CD4-positive, alpha-beta T cell (primary cell): ENCODE measurements at regions not wholly inside any gene's neighbourhood (a gene's known extent, or its start where the extent isn't known, plus 50 kb on each side); places are given as distances from the start of the nearest gene placed in this dataset.
"Not testable (repeated sequence)": the region's sequence is repeated elsewhere in the genome, so short reads cannot be mapped to it uniquely, and the experiment has no call there.

Experiments
- ATAC-seq: fragments of 200-7000 bp; cut with Tn5 transposase; one replicate; pipeline ENCODE4 v1.10.0; 2022; ENCODE audit warnings: mild to moderate bottlenecking; ENCODE audit not compliant: poor library complexity
- CTCF ChIA-PET: fragments of 350-600 bp; sonication (Branson Sonifier 250); formaldehyde crosslinking; loops from one replicate; lab custom pipeline; 2021; ENCODE audit warnings: antibody characterized with exemption, inconsistent platforms; lab: Charles Lee
- POLR2A ChIA-PET: fragments of 350-600 bp; sonication (Branson Sonifier 250); formaldehyde crosslinking; loops from one replicate; lab custom pipeline; 2021; ENCODE audit warnings: antibody characterized with exemption, inconsistent platforms; lab: Charles Lee
- DNase-seq, 14 experiments: peaks; one replicate each; pipeline ENCODE4 v3.0.0-alpha.2; 2013 to 2020; ENCODE audit warnings: mixed read lengths in 2 of 14
- H3K27ac ChIP-seq, 2 donors: one replicate each; pipeline versions ENCODE4 v1.5.1 to v1.7.0; 2013; ENCODE audit warnings: low read length in 2 of 2, low read depth in 1 of 2, mild to moderate bottlenecking in 1 of 2
- H3K27me3 ChIP-seq, 2 experiments: 1 replicate in 1 of 2; 2 replicates in 1 of 2; pipeline versions ENCODE4 v1.6.1 to v1.7.0; 2013; ENCODE audit warnings: low read length in 2 of 2, control low read depth in 1 of 2, mild to moderate bottlenecking in 1 of 2, moderate library complexity in 1 of 2; ENCODE audit not compliant: insufficient read depth in 2 of 2, control insufficient read depth in 1 of 2
- H3K36me3 ChIP-seq: one replicate; pipeline ENCODE4 v1.6.1; 2013; ENCODE audit warnings: low read length, control low read depth; ENCODE audit not compliant: insufficient read depth
- H3K4me1 ChIP-seq: one replicate; pipeline ENCODE4 v1.6.1; 2013; ENCODE audit warnings: low read length, control low read depth; ENCODE audit not compliant: insufficient read depth
- H3K4me3 ChIP-seq: one replicate; pipeline ENCODE4 v1.5.1; 2013; ENCODE audit warnings: mild to moderate bottlenecking, low read length, moderate library complexity
- H3K9me3 ChIP-seq, 2 experiments: 1 replicate in 1 of 2; 2 replicates in 1 of 2; pipeline versions ENCODE4 v1.6.1 to v1.7.0; 2013; ENCODE audit warnings: low read length in 2 of 2, mild to moderate bottlenecking in 2 of 2, control low read depth in 1 of 2, moderate library complexity in 1 of 2; ENCODE audit not compliant: control insufficient read depth in 1 of 2, insufficient read depth in 1 of 2
- H3K27ac Mint-ChIP-seq: one replicate; pipeline ENCODE4 v1.8.0; 2020; ENCODE audit warnings: mixed read lengths
- H3K27me3 Mint-ChIP-seq: one replicate; pipeline ENCODE4 v1.8.0; 2021; ENCODE audit warnings: mixed read lengths
- H3K36me3 Mint-ChIP-seq: one replicate; pipeline ENCODE4 v1.8.0; 2021; ENCODE audit warnings: low read depth, mixed read lengths
- H3K4me1 Mint-ChIP-seq: one replicate; pipeline ENCODE4 v1.8.0; 2021; ENCODE audit warnings: low read depth, mixed read lengths
- H3K4me3 Mint-ChIP-seq: one replicate; pipeline ENCODE4 v1.8.0; 2020; ENCODE audit warnings: mild to moderate bottlenecking, mixed read lengths
- H3K9me3 Mint-ChIP-seq: one replicate; pipeline ENCODE4 v1.8.0; 2020; ENCODE audit warnings: mixed read lengths
- intact Hi-C, 2 experiments: fragments of 100-400 bp; cut with DNase I in 1 of 2; cut with micrococcal nuclease in 1 of 2; formaldehyde crosslinking; loops; one replicate each; pipeline versions ENCODE4 v1.15.1 to v1.9.0; 2023 to 2025; cut with DNase I, micrococcal nuclease
- TF ChIP-seq, protein P1 (sequence below): fragments of 200-600 bp; IDR thresholded peaks from one replicate; pipeline ENCODE4 v1.8.0; 2022; ENCODE audit warnings: antibody characterized with exemption, mild to moderate bottlenecking

GRCh38 chr13:21242236-21242635, 65.8 kb downstream of the MRPL57 start:
- Mint-ChIP-seq H3K27me3 (no peaks in the 10 kb centered on the region), H3K4me3 (no peak overlapping the region), H3K27ac (no peak overlapping the region), H3K36me3 (no peaks in the 10 kb centered on the region), H3K9me3 (no peaks in the 10 kb centered on the region), H3K4me1 (peaks cover 14% of the 10 kb centered on the region)
- intact Hi-C loops, result no loop called here
- TF ChIP-seq, protein P1, sequence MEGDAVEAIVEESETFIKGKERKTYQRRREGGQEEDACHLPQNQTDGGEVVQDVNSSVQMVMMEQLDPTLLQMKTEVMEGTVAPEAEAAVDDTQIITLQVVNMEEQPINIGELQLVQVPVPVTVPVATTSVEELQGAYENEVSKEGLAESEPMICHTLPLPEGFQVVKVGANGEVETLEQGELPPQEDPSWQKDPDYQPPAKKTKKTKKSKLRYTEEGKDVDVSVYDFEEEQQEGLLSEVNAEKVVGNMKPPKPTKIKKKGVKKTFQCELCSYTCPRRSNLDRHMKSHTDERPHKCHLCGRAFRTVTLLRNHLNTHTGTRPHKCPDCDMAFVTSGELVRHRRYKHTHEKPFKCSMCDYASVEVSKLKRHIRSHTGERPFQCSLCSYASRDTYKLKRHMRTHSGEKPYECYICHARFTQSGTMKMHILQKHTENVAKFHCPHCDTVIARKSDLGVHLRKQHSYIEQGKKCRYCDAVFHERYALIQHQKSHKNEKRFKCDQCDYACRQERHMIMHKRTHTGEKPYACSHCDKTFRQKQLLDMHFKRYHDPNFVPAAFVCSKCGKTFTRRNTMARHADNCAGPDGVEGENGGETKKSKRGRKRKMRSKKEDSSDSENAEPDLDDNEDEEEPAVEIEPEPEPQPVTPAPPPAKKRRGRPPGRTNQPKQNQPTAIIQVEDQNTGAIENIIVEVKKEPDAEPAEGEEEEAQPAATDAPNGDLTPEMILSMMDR, result no peak
- no peaks in the 10 kb centered on the region for H3K27me3 ChIP-seq
- H3K4me1 ChIP-seq, result no peaks in the 10 kb centered on the region
- ChIA-PET CTCF (no interaction called here), POLR2A (no interaction called here)
- no peaks in the 10 kb centered on the region for H3K9me3 ChIP-seq
- no peak for ATAC-seq
- no peak for DNase-seq
- no peak overlapping the region for H3K4me3 ChIP-seq
- H3K27ac ChIP-seq, result no peak overlapping the region
- no peaks in the 10 kb centered on the region for H3K36me3 ChIP-seq

DNA sequence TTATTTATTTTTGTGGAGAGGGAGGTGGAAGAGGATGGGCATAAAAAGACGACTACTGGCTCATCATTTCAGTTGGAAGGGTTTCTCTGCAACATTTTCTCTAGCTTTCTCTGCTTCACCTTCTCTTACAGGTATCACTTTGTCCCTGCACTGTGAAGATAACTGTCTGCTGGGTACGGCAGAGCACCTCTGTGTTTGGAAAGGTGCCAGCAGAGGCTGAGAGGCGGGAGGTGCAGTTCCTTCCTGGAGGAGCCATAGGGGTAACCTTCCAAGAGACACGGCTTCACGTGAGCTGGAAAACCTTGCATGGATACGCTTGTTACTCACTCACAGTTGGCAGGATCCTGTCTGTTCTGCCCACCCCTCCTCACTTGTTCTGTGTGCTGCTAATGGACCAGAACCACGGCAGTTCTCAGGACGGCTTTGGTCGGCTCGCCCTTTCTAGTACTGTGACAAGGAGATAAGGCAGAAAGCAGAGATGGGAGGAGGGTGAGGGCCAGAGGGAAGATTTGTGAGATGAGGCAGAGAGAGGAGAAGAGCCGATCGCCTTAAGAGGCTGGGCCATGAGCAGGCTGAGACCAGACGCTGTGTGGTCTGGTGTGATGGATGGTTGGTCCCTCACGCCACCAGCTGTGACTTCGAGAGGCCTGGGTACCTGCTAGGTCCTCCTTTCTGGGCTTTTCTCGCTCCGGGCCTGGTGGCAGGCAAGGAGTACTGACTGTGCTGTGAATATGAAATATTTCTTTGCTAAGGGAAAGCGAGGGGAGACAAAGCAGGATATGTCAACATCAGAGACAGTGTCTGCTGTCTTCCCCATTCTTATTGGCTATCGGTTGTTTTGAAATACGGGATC, 66.8 kb downstream of the MRPL57 start:
- POLR2A ChIA-PET, result no interaction called here
- H3K36me3 ChIP-seq, result no peaks in the 10 kb centered on the region
- TF ChIP-seq, protein P1, result no peak
- no peak overlapping the region for H3K27ac Mint-ChIP-seq
- H3K4me1 Mint-ChIP-seq, result peaks cover 14% of the 10 kb centered on the region
- ATAC-seq, result no peak
- H3K4me1 ChIP-seq, result no peaks in the 10 kb centered on the region
- H3K36me3 Mint-ChIP-seq, result no peaks in the 10 kb centered on the region
- H3K9me3 ChIP-seq, result no peaks in the 10 kb centered on the region
- no peaks in the 10 kb centered on the region for H3K27me3 ChIP-seq
- DNase-seq, result peak in 1 of 14 experiments; percentile 10
- no peaks in the 10 kb centered on the region for H3K27me3 Mint-ChIP-seq
- no peak overlapping the region for H3K27ac ChIP-seq
- intact Hi-C loops, result no loop called here
- H3K9me3 Mint-ChIP-seq, result no peaks in the 10 kb centered on the region
- no peak overlapping the region for H3K4me3 ChIP-seq
- no peak overlapping the region for H3K4me3 Mint-ChIP-seq
- CTCF ChIA-PET, result no interaction called here

DNA sequence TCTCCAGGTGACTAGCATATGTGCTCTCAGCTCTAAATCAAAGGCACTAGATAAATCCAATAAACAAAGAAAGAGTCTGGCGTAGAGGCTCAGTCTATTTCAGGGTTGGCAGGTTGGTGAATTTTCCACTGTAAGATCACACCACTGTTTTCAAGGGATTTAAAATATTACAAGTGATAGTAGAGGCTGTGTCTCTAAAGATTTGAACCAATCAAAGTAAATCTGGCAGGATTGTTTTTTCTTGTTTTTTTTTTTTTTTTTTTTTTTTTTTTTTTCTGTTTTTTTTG, 67.4 kb downstream of the MRPL57 start:
- H3K27ac ChIP-seq, H3K9me3 Mint-ChIP-seq, H3K27me3 ChIP-seq, H3K36me3 ChIP-seq, H3K36me3 Mint-ChIP-seq, H3K9me3 ChIP-seq, intact Hi-C loops, H3K4me1 ChIP-seq, CTCF ChIA-PET, H3K27me3 Mint-ChIP-seq, ATAC-seq, H3K4me3 Mint-ChIP-seq, DNase-seq, H3K4me3 ChIP-seq, POLR2A ChIA-PET, H3K27ac Mint-ChIP-seq: not testable (repeated sequence)
- H3K4me1 Mint-ChIP-seq, result peaks cover 14% of the 10 kb centered on the region
